ENCODE measurements at regions not wholly inside any gene's neighbourhood (a gene's known extent, or its start where the extent isn't known, plus 50 kb on each side); places are given as distances from the start of the nearest gene placed in this dataset.
A peak's percentile ranks its signal among the peaks of the same experiment; 100 is the strongest.

DNA sequence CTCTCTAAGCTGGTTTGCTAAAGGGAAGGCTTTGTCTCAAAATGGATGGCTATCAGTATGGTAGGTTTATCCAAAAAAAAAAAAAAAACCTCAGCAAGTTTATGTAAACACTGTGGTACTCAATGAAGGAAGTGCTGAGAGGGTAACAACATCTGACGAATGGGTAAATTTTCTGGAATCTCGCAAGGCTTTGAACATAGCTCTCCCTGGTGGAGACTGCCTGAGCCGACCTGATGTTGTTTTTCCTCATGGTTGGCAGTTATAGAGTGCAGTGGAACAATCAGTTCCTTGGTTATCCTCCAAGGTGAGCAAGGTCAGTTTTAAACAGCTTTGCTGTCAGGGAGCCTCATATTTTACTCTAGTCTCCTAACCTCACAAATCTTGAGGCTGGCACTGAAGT is 94.6 kb downstream of the ZPLD1 start:
- no peak for DNase-seq (ENCODE audit: low spot score)
- TF ChIP-seq, protein P1, sequence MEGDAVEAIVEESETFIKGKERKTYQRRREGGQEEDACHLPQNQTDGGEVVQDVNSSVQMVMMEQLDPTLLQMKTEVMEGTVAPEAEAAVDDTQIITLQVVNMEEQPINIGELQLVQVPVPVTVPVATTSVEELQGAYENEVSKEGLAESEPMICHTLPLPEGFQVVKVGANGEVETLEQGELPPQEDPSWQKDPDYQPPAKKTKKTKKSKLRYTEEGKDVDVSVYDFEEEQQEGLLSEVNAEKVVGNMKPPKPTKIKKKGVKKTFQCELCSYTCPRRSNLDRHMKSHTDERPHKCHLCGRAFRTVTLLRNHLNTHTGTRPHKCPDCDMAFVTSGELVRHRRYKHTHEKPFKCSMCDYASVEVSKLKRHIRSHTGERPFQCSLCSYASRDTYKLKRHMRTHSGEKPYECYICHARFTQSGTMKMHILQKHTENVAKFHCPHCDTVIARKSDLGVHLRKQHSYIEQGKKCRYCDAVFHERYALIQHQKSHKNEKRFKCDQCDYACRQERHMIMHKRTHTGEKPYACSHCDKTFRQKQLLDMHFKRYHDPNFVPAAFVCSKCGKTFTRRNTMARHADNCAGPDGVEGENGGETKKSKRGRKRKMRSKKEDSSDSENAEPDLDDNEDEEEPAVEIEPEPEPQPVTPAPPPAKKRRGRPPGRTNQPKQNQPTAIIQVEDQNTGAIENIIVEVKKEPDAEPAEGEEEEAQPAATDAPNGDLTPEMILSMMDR (IDR thresholded peaks at IDR 0.05), result no peak
- ATAC-seq (ENCODE audit: low FRiP score), result peak; percentile 54

DNA sequence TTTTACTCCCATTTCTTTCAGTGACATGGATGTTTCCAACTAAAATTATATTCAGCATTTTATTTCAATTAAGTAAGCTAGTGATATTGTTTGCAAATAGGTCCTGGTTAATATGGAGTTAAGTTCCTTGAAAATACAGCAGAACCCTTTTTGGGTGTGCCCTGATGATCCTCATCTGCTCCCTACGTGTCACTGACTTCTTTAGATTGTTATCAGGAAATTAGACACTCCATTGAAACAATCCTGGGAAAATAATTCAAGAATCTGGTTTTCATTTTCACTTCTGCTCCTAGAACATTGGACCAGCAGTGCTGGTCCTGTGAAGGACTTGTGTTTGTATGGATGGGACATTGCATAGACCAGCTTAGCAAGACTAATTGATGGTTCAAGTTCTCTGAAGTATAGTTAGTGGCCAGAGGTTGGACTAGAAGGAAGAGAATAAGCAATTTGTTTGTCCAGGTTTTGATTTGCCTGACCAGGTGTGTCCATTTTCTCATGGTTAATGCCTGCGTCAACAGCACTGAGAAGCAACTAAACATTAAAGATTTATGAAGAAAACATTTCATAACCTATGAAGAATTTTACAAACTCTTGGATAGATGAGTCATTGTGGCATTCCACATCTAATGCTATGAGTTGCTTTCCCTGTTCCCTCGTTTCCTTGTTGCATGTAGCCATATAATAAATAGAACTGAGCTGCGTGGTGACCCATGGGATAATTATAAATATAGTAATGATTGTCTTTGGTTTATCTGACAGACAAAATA is 95.8 kb downstream of the ZPLD1 start:
- DNase-seq (ENCODE audit: low spot score) (no peak), ATAC-seq (ENCODE audit: low FRiP score) (no peak)
- TF ChIP-seq, protein P1 (IDR thresholded peaks at IDR 0.05), result no peak

DNA sequence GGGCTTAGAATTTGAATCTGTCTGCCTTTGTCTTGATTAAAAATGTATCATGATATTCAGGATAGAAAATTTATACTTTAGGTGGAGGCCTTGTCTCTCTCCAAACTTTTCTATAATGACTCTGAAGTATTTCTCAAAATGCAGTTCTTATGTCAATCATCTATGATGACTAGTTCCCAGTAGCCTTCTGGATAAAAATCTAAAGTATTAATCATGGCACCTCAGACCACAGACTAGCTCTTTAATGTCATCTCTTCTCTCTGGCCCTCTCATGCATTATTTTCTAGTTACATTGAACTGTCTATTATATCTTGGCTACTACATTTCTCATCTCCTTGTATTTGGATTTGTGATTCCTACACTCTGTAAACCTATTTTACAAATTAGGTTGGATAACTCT is 96.9 kb downstream of the ZPLD1 start:
- DNase-seq (ENCODE audit: low spot score), result no peak

DNA sequence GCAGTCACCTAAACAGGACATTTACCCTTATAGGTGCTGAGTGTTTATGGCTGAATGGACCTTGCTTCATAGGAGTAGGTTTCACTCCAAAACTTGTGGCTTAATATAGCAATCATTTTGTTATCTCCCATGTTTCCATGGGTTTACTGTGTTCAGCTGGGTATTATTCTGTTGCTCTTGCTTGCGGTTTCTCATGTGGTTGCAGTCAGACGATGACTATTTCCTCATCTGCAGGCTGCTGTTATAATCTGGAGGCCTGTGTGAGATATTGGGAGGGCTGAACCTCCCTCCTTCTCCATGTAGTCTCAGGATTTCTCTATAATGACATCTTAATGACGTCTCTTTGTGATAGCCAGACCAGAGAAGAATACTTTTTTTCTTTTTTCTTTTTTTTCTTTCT is 98.1 kb downstream of the ZPLD1 start:
- no peak for DNase-seq (ENCODE audit: low spot score)
- TF ChIP-seq, protein P1 (IDR thresholded peaks at IDR 0.05), result no peak
- ATAC-seq (ENCODE audit: low FRiP score), result no peak

More for the DNA sequence above, 96.9 kb downstream of the ZPLD1 start:
- ATAC-seq (ENCODE audit: low FRiP score), result no peak
- TF ChIP-seq, protein P1 (IDR thresholded peaks at IDR 0.05), result no peak

GRCh38 chr3:102533784-102534183 is 99.0 kb downstream of the ZPLD1 start:
- ATAC-seq (ENCODE audit: low FRiP score), result no peak
- no peak for DNase-seq (ENCODE audit: low spot score)
- TF ChIP-seq, protein P1 (IDR thresholded peaks at IDR 0.05), result no peak

DNA sequence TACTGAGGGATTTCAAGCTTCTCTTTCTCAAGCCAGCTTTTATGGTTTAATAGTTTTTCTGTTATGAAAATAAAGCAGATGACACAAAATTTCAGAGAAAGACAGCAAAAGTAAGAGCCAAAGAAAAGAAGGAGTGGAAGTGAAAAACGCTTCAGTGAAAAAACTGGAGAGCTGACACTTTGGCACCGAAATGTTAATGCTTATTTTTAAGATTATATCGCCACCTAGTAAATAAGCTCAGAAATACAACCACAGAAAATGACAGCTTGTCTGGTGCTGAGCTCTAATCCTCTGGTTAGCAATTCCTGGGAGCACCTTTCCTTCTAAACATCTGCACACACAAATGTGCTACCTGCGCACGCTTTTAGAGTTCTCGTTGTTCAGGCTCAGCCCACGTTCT is 101.6 kb downstream of the ZPLD1 start:
- ATAC-seq (ENCODE audit: low FRiP score) (no peak), DNase-seq (ENCODE audit: low spot score) (no peak)
- TF ChIP-seq, protein P1 (IDR thresholded peaks at IDR 0.05), result no peak

GRCh38 chr3:102537123-102537522 is 102.3 kb downstream of the ZPLD1 start:
- ATAC-seq (ENCODE audit: low FRiP score) (no peak), DNase-seq (ENCODE audit: low spot score) (no peak)
- TF ChIP-seq, protein P1 (IDR thresholded peaks at IDR 0.05), result no peak
